ENCODE measurements at regions not wholly inside any gene's neighbourhood (a gene's known extent, or its start where the extent isn't known, plus 50 kb on each side); places are given as distances from the start of the nearest gene placed in this dataset.
"Not testable (repeated sequence)": the region's sequence is repeated elsewhere in the genome, so short reads cannot be mapped to it uniquely, and the experiment has no call there.

DNA sequence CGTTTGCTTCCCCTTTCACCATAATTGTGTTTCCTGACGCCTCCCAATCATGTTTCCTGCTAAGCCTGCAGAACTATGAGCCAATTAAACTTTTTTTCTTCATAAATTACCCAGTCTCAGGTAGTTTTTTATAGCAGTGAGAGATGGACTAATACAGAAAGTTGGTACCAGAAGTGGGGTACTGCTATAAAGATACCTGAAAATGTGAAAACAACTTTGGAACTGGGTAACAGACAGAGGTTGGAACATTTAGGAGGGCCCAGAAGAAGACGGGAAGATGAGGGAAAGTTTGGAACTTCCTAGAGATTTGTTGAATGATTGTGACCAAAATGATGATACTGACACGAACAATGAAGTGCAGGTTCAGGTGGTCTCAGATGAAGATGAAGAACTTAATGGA lies 1058.6 kb upstream of the CITED2 start:
- FAIRE-seq (no peak), DNase-seq (ENCODE audit: low spot score) (no peak)

GRCh38 chr6:140427842-140428241 lies 1053.4 kb upstream of the CITED2 start:
- no peak for DNase-seq (ENCODE audit: low spot score)
- no peak for FAIRE-seq

- DNase-seq (ENCODE audit: low spot score) = no peak
These were observed 1040.6 kb upstream of the CITED2 start for GRCh38 chr6:140414966-140415620.

GRCh38 chr6:140403020-140403419 lies 1028.6 kb upstream of the CITED2 start:
- DNase-seq (ENCODE audit: low spot score) (no peak), FAIRE-seq (no peak)

More at GRCh38 chr6:140414966-140415620, 1040.6 kb upstream of the CITED2 start:
- no peak for FAIRE-seq

DNA sequence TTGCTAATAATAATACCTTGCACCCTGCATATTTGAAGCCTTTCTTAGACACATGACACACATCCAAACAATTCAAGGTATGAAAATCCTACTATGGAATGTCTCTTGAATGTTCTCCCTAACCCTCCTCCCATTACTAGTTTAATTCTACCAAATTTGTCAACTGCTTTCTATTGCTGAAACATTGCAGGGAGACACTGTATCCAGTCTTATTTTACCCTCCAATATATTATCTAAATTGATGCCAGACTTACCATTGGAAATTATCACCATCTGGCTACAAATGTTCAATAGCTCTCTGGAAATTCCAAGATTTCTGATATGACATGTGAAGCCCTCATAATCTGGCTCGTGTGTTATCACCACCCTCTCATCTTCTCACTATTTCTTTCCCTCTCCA lies 1027.3 kb upstream of the CITED2 start:
- FAIRE-seq = no peak
- DNase-seq (ENCODE audit: low spot score) = peak; percentile 8

DNA sequence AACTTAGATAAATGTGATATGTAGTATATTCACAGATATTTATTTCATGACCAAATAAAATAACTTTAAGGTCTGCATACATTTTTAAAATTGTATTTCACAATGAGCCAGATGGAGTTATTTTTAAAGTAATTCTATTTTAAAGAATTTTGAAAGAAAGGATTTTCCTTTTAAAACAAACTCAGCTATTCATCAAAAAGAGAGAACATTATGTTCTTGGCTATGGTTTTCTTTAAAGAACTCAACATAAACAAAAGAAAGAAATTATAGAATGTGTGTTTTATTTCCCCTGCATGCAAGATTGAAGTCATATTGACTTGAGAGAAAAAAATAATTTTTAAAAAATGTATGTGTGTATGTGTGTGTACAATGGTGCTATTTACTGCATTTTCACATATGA lies 1023.6 kb upstream of the CITED2 start:
- FAIRE-seq = no peak
- DNase-seq (ENCODE audit: low spot score) = no peak

GRCh38 chr6:140397106-140397505 lies 1022.7 kb upstream of the CITED2 start:
- FAIRE-seq (no peak), DNase-seq (ENCODE audit: low spot score) (no peak)

GRCh38 chr6:140393665-140394540 lies 1019.5 kb upstream of the CITED2 start:
- DNase-seq (ENCODE audit: low spot score) (no peak), FAIRE-seq (no peak)

DNA sequence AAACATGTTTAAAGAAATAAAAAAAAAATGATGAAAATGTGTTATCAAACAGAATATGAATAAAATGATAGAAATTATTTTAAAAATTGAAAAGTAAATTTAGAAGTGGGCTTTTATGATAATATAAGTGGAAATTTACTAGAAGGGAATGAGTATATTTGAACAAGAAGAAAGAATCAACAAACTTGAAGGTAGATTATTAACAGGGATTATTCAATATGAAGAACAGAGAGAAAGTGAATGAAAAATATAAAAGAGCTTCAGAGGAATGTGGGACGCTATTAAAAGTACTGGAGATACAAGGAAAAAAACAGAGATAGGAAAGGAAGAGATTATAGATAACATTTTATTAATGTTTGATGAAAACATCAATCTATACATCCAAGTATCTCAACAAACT lies 1014.4 kb upstream of the CITED2 start:
- DNase-seq (ENCODE audit: low spot score) (no peak), FAIRE-seq (peak; percentile 34)

- no peak for FAIRE-seq
- no peak for DNase-seq (ENCODE audit: low spot score)
These were observed 1013.8 kb upstream of the CITED2 start for GRCh38 chr6:140388192-140388802.

DNA sequence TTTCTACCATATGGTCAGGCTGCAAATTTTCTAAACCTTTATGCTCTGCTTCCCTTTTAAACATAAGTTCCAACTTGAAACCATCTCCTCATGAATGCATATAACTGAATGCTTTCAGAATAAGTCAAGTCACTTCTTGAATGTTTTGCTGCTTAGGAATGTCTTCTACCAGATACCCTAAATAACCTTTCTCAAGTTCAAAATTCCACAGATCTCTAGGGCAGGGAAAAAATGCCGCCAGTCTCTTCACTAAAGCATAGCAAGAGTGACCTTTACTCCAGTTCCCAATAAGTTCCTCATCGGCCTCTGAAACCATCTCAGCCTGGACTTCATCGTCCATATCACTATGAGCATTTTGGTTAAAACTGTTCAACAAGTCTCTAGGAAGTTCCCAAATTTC lies 1011.2 kb upstream of the CITED2 start:
- FAIRE-seq (no peak), DNase-seq (ENCODE audit: low spot score) (no peak)

GRCh38 chr6:140382355-140382754 lies 1007.9 kb upstream of the CITED2 start:
- FAIRE-seq (no peak), DNase-seq (ENCODE audit: low spot score) (no peak)

DNA sequence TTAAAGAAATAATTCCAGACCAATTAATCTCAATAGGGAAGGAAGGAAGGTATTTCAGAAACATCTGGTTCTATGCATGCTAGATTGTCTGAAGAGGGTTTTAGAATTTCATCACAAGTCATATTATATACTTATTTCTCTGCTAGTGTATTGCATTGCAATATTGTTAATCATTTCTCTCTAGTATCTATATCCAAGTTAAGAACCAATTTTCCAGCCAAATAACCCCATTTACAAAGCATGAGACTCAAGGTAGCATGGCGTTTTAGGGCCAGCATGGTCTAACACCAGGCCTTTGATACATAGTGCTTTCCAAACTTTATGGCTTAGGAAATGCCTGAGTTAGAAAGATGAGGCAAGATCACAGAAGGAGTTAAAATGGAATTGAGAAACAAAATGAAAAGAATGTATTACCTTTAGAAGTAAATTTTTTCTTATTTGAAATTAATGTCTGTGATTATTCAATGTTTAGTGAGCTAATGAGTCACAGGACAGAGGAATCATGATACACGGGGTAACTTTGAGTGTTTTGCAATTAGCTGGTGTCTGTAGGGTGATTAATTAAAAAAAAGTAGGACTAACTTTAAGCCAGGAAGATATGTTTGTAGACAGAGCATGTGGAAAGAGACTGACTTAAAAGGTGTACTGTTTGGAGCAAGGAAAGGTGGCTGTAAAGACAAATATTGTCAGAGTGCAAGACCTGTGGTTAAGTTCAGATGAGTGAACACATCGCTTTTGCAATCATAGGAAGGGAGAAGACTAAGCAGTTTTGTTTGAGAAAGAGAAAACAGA lies 1006.2 kb upstream of the CITED2 start:
- no peak for DNase-seq (ENCODE audit: low spot score)
- FAIRE-seq = no peak

DNA sequence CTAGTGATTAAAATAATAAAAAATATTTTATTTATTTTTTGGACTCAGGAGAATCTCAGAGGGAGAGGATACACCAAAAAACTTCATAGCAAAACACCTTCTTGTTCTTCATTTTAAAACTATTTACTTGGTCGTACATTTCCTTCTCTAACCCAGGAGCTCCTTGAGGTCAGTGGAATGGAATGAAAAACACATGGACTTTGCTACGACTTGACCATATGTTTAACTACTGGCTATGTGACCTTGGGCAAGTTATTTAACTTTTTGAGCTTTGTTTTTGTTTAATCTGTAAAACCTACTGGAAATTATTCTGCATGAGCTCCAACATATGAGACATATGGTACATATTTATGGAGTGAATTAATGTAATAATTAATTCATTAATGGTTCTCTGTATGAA lies 1005.5 kb upstream of the CITED2 start:
- DNase-seq (ENCODE audit: low spot score) (no peak), FAIRE-seq (no peak)

DNA sequence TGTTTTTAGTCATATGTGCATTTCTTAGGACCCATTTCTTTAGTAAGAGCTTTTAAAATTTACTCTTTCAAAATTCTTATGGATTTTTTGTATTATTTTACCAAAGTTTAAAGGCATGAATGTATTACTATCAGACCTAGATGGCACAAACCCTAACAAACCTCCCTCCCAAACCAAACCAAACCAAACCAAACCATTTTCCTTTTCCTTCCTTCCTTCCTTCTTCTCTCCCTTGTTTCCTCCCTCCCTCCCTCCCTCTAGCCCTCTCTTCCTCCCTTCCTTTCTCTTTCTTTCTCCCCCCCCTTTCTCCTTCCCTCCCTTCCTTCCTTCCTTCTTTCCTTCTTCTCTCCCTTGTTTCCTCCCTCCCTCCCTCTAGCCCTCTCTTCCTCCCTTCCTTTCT lies 1001.8 kb upstream of the CITED2 start:
- FAIRE-seq (no peak), DNase-seq (ENCODE audit: low spot score) (no peak)

- not testable (repeated sequence) for DNase-seq (ENCODE audit: low spot score); FAIRE-seq
These were observed 999.3 kb upstream of the CITED2 start for GRCh38 chr6:140373728-140374127.

DNA sequence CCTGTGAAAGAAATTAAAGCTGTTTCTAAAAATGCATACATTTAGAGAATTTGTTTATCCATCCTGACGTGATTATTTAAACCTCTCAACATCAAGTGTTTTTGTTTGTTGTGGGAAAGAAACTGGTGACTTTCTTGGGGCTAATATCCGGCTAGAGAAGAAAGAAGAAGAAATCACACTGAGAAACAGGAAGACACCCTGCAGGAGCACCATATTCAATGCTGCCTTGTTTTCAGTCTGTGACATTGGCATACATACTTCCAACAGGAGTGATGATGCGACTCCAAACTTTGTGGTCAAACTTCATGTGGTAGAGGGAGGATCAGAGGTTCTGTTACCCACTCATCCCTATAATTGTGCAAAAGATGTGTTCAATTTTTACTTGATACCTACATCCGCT lies 997.6 kb upstream of the CITED2 start:
- DNase-seq (ENCODE audit: low spot score) = no peak

DNA sequence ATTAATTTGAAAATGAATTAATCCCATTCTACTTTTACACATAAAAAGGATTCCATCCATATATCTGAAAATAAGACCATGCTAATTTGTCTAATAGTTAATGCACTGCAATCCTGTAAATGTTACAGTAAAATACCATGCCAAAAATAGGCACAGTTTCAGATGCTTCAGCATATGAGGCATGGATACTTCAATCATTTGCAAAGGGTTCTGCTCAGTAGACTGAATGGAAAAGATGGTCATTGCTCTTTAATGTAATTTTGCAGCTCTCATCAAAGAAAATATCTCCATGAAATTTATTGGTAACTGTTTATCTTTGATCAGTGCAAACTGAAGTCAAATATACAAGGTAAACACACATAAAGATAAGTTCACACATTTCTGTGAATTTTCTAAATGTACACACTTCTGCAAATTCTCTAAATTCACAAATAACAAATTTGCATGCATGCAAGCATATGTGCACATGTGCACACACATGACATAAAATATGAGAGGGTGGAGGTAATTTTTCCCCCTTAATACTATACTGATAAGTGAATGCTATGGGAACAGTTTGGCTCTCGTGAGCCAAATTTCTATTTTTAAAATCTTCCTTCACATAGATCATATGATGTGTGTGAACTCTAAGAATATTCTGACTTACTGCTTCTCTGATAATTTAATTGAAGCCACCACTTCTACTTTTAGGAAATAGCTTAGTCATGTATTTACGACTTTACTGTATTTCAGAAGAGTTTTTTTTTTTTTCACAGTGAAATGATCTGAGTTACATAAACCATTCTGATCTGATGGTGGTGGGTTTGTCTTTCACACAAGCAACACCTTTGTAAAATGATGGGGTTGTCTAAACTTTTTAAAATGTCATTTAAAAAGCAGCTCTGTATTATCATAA lies 996.8 kb upstream of the CITED2 start:
- FAIRE-seq = no peak
- DNase-seq (ENCODE audit: low spot score) = no peak

More for the DNA sequence above, 997.6 kb upstream of the CITED2 start:
- FAIRE-seq = no peak

DNA sequence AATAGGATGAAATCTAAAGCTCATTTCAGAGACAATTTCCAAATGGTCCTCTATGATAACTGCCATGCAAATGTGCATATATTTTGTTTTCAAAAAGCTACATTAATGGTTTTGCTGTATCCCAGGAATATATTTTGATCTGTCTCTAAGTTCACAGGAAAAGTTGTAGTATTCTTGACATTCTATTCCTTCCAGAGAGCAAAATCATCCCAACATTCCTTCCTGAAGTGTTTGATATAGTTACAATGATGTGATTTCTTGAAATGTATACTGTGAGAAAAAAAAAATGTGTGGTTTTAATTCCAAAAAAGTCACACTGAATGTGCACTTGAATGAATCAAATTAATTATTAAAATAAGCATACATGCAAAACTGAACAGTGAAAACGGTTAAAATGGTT lies 996.0 kb upstream of the CITED2 start:
- FAIRE-seq = no peak

DNA sequence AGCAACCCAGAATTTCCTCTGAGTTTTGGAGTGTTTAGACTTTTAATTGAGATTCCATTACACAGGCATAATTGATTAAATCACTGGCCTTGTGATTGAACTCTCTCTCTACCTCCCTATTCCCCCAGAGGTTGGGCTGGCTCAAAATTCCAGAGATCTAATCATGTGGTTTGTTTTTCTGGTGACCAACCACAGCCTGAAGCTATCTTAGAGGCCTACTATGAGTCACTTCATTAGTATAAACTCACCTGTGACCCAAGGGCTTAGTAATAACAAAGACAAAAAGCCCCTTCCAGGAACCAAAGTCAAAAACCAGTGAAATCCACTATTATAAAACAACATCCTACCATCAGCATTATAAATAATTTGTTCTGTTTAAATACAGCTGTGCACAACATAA lies 992.5 kb upstream of the CITED2 start:
- peak; percentile 23 for FAIRE-seq
- peak; percentile 37 for DNase-seq (ENCODE audit: low spot score)

More for the DNA sequence above, 996.0 kb upstream of the CITED2 start:
- DNase-seq (ENCODE audit: low spot score) = no peak

All from RCC 7860 (cell line).